Epithelial cell of proximal tubule (primary cell): ENCODE measurements at regions not wholly inside any gene's neighbourhood (a gene's known extent, or its start where the extent isn't known, plus 50 kb on each side); places are given as distances from the start of the nearest gene placed in this dataset.

Experiments
- DNase-seq: peaks from one replicate; pipeline ENCODE4 v3.0.0-alpha.2; 2011; ENCODE audit warnings: low read depth
- H3K4me3 ChIP-seq: 2 replicates; pipeline ENCODE4 v1.5.1; 2011; ENCODE audit warnings: low read depth, mild to moderate bottlenecking, low read length
- TF ChIP-seq, protein P1 (sequence below): conservative IDR thresholded peaks from 2 replicates; pipeline ENCODE4 v1.5.1; 2012; ENCODE audit warnings: low read depth, mild to moderate bottlenecking, low read length

DNA sequence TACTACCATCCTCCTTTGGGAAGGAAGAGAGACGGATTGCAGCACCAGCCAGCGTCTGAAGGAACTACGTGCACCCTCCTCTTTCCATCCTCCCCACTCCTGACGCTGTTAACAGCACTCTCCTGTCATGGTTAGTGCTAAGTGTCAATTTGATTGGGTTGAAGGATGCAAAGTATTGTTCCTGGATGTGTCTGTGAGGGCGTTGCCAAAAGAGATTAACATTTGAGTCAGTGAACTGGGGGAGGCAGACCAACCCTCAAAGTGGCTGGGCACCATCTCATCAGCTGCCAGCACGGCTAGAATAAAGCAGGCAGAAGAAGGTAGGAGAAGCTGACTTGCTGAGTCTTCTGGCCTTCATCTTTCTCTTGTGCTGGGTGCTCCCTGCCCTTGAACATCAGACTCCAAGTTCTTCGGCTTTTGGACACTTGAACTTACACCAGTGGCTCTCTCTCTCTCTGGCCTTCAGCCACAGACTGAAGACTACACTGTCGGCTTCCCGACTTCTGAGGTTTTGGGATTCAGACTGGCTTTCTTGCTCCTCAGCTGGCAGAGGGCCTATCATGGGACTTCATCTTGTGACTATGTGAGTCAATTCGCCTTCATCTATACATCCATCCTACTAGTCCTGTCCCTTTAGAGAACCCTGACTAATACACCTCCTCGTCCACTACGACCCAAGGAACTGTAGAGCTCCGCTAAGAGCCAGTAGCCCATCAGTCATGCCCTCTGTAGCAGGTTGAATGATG lies 128.2 kb upstream of the HES1 start:
- H3K4me3 ChIP-seq: no peak overlapping the region
- no peak for DNase-seq
- TF ChIP-seq, protein P1, sequence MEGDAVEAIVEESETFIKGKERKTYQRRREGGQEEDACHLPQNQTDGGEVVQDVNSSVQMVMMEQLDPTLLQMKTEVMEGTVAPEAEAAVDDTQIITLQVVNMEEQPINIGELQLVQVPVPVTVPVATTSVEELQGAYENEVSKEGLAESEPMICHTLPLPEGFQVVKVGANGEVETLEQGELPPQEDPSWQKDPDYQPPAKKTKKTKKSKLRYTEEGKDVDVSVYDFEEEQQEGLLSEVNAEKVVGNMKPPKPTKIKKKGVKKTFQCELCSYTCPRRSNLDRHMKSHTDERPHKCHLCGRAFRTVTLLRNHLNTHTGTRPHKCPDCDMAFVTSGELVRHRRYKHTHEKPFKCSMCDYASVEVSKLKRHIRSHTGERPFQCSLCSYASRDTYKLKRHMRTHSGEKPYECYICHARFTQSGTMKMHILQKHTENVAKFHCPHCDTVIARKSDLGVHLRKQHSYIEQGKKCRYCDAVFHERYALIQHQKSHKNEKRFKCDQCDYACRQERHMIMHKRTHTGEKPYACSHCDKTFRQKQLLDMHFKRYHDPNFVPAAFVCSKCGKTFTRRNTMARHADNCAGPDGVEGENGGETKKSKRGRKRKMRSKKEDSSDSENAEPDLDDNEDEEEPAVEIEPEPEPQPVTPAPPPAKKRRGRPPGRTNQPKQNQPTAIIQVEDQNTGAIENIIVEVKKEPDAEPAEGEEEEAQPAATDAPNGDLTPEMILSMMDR: no peak

GRCh38 chr3:194009019-194009418 lies 126.9 kb upstream of the HES1 start:
- TF ChIP-seq, protein P1: no peak
- DNase-seq: no peak
- H3K4me3 ChIP-seq: no peak overlapping the region

DNA sequence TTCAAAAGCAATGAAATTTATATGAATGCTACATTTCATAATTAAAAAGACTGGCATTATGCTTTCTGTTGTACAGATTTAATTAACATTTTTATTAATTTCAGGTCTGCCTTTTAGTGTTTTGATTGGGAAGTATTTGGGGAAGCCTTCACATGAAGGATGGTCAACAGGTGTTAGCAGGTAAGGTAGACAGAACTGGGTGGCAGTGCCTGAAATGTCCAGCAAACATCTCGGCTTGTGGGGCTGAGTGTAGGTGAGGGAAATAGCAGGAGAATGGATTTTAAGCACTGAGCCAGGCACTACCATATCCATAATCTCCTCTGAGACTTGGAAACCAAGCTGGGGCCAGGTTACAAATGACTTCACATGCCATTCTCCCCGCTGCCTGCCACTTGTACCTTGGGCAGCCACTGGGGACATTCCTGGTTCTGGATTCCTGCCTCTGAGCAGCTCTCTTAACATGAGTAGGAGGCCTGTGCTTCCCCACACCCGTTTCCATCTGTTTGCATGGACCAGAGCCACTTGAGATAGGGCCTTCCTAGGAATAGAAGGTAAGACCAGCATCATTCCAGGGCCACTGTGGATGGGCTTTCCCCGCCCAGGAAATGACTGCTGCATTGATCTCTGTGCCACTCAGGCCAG lies 125.9 kb upstream of the HES1 start:
- no peak overlapping the region for H3K4me3 ChIP-seq
- TF ChIP-seq, protein P1: peak; percentile 29
- no peak for DNase-seq

- no peak for DNase-seq
- no peak overlapping the region for H3K4me3 ChIP-seq
Observed at GRCh38 chr3:194011807-194012206, 124.1 kb upstream of the HES1 start.

GRCh38 chr3:194013928-194014327 lies 122.0 kb upstream of the HES1 start:
- no peak for DNase-seq
- TF ChIP-seq, protein P1: no peak
- H3K4me3 ChIP-seq: no peak overlapping the region

More at GRCh38 chr3:194011807-194012206, 124.1 kb upstream of the HES1 start:
- TF ChIP-seq, protein P1: no peak

DNA sequence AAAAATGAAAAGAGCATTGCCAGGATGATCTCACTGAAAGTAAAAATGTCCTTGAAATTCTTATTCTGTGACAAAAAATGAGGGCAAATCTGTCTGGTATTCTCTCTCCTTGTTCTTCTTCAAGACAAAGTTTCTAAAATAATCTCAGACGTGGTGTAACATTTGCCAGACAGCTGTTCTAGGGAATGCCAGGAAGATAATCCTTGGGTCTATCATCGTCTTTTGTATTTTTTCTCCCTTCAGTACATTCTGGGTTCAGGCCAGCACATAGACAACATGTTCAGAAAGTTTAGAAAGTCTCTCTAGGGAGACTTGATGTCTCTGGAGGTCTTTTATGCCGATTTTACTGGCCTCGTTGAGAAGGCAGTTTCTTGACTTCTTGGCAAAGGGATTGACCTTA lies 121.2 kb upstream of the HES1 start:
- no peak overlapping the region for H3K4me3 ChIP-seq
- TF ChIP-seq, protein P1: no peak
- no peak for DNase-seq
